Gastrocnemius medialis (tissue), 4 donors: ENCODE measurements at regions not wholly inside any gene's neighbourhood (a gene's known extent, or its start where the extent isn't known, plus 50 kb on each side); places are given as distances from the start of the nearest gene placed in this dataset.

Experiments used
- ATAC-seq, 2 donors: fragments of 150-250 bp; one replicate each; pipeline ENCODE4 v1.9.1; 2016
- DNase-seq, 2 donors: peaks; one replicate each; pipeline ENCODE4 v3.0.0-alpha.2; 2019
- H3K27ac ChIP-seq, 4 donors: fragments of 200-600 bp; sonication (generic); 1 replicate in 1 of 4; 2 replicates in 3 of 4; pipeline ENCODE4 v1.5.1; 2016 to 2018; ENCODE audit warnings: mild to moderate bottlenecking in 2 of 4, moderate library complexity in 1 of 4
- H3K27me3 ChIP-seq, 3 donors: fragments of 200-600 bp; sonication (generic) in 2 of 3; 1 replicate in 1 of 3; 2 replicates in 2 of 3; pipeline versions ENCODE4 v1.5.1 to v1.6.0; 2016 to 2019; ENCODE audit warnings: mild to moderate bottlenecking in 1 of 3, moderate library complexity in 1 of 3
- H3K36me3 ChIP-seq, 2 donors: fragments of 200-600 bp; sonication (generic) in 1 of 2; one replicate each; pipeline ENCODE4 v1.5.1; 2017 to 2018
- H3K4me1 ChIP-seq, 2 donors: fragments of 200-600 bp; sonication (generic) in 1 of 2; one replicate each; pipeline ENCODE4 v1.5.1; 2016 to 2017; ENCODE audit warnings: mild to moderate bottlenecking in 2 of 2
- H3K4me3 ChIP-seq, 4 donors: fragments of 200-600 bp; sonication (generic) in 3 of 4; 1 replicate in 1 of 4; 2 replicates in 3 of 4; pipeline ENCODE4 v1.5.1; 2016 to 2019; ENCODE audit warnings: mild to moderate bottlenecking in 2 of 4
- H3K9me3 ChIP-seq, 3 donors: fragments of 200-600 bp; sonication (generic) in 2 of 3; 1 replicate in 1 of 3; 2 replicates in 2 of 3; pipeline ENCODE4 v1.5.1; 2016 to 2019
- CTCF ChIP-seq, 5 experiments: fragments of 450-650 bp in 3 of 5; fragments of 200-600 bp in 2 of 5; sonication (generic) in 2 of 5; IDR thresholded peaks in 4 of 5; conservative IDR thresholded peaks in 1 of 5; 1 replicate in 4 of 5; 2 replicates in 1 of 5; pipeline ENCODE4 v1.5.1; 2016 to 2019; ENCODE audit warnings: antibody characterized with exemption in 5 of 5, mild to moderate bottlenecking in 3 of 5, moderate library complexity in 3 of 5
- POLR2A ChIP-seq, 2 donors: fragments of 450-650 bp; IDR thresholded peaks; one replicate each; pipeline ENCODE4 v1.6.1; 2017; ENCODE audit warnings: antibody characterized with exemption in 2 of 2, mild to moderate bottlenecking in 2 of 2, moderate library complexity in 2 of 2
- in situ Hi-C, 4 donors: fragments of 200-750 bp; cut with MboI; loops; one replicate each; pipeline versions ENCODE4 v1.15.0 to v1.8.0; 2017; ENCODE audit warnings: low sequenced_read_pairs in 4 of 4
- intact Hi-C: fragments of 100-400 bp; cut with DNase I; formaldehyde crosslinking; loops from one replicate; pipeline ENCODE4 v1.15.1; 2023; ENCODE audit warnings: low total_unique reads

DNA sequence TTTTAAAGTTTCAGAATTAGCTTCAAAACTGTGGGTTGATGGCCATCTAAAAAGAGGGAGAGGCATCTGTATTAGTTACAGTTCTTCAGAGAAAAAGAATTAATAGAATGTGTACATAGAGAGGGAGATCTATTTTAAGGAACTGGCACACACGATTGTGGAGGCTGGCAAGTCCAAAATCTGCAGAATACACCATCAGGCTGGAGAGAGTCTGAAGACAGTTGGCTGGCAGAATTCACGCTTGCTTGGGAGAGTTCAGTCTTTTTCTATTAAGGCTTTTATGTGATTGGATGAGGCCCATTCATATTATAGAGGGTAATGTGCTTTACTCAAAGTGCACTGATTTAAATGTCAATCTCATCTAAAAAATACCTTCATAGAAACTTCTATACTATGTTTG, 135.1 kb upstream of the SORCS1 start:
- TF ChIP-seq CTCF (IDR thresholded peaks at IDR 0.05 in 4 of 5, conservative IDR thresholded peaks at IDR 0.05 in 1 of 5) = no peak
- DNase-seq (no peak), ATAC-seq (no peak)
- in situ Hi-C loops (loop anchor here in 1 of 4 donors (25.0 kb wide), 1 partner anchor 88 kb away; no protein-coding TSS in a partner anchor), intact Hi-C loops (no loop called here)
- H3K4me1 ChIP-seq = no peaks in the 10 kb centered on the region
- no peak overlapping the region for H3K4me3 ChIP-seq
- no peaks in the 10 kb centered on the region for H3K27me3 ChIP-seq
- no peak overlapping the region for H3K27ac ChIP-seq
- H3K36me3 ChIP-seq = no peaks in the 10 kb centered on the region
- H3K9me3 ChIP-seq = no peaks in the 10 kb centered on the region

- no peaks in the 10 kb centered on the region for H3K36me3 ChIP-seq
- H3K4me3 ChIP-seq = no peak overlapping the region
- H3K9me3 ChIP-seq = no peaks in the 10 kb centered on the region
- H3K27ac ChIP-seq = no peak overlapping the region
- intact Hi-C loops = no loop called here
- DNase-seq = no peak
- in situ Hi-C loops = loop anchor here in 1 of 4 donors (25.0 kb wide), 1 partner anchor 103 kb away; no protein-coding TSS in a partner anchor
- ATAC-seq = no peak
- no peak for TF ChIP-seq CTCF (IDR thresholded peaks at IDR 0.05 in 4 of 5, conservative IDR thresholded peaks at IDR 0.05 in 1 of 5)
- TF ChIP-seq POLR2A (IDR thresholded peaks at IDR 0.05) = no peak
- no peaks in the 10 kb centered on the region for H3K27me3 ChIP-seq
- H3K4me1 ChIP-seq = no peaks in the 10 kb centered on the region
These were observed 119.7 kb upstream of the SORCS1 start for GRCh38 chr10:107284187-107284586.

GRCh38 chr10:107280293-107280692, 115.8 kb upstream of the SORCS1 start:
- Histone ChIP-seq H3K36me3 (no peaks in the 10 kb centered on the region), H3K27me3 (no peaks in the 10 kb centered on the region), H3K4me3 (no peak overlapping the region), H3K9me3 (no peaks in the 10 kb centered on the region), H3K27ac (no peak overlapping the region), H3K4me1 (no peaks in the 10 kb centered on the region)
- intact Hi-C loops (no loop called here), in situ Hi-C loops (loop anchor here in 1 of 4 donors (25.0 kb wide), 1 partner anchor 107 kb away; no protein-coding TSS in a partner anchor)
- TF ChIP-seq POLR2A (IDR thresholded peaks at IDR 0.05) = no peak
- TF ChIP-seq CTCF (IDR thresholded peaks at IDR 0.05 in 4 of 5, conservative IDR thresholded peaks at IDR 0.05 in 1 of 5) = no peak
- ATAC-seq (no peak), DNase-seq (no peak)

GRCh38 chr10:107277591-107277990, 113.1 kb upstream of the SORCS1 start:
- TF ChIP-seq POLR2A (IDR thresholded peaks at IDR 0.05) (no peak), CTCF (IDR thresholded peaks at IDR 0.05 in 4 of 5, conservative IDR thresholded peaks at IDR 0.05 in 1 of 5) (no peak)
- Histone ChIP-seq H3K27me3 (no peaks in the 10 kb centered on the region), H3K36me3 (no peaks in the 10 kb centered on the region), H3K27ac (no peak overlapping the region), H3K4me3 (no peak overlapping the region), H3K9me3 (no peaks in the 10 kb centered on the region), H3K4me1 (no peaks in the 10 kb centered on the region)
- DNase-seq (no peak), ATAC-seq (no peak)
- in situ Hi-C loops (loop anchor here in 1 of 4 donors (25.0 kb wide), 1 partner anchor 110 kb away; no protein-coding TSS in a partner anchor), intact Hi-C loops (no loop called here)

DNA sequence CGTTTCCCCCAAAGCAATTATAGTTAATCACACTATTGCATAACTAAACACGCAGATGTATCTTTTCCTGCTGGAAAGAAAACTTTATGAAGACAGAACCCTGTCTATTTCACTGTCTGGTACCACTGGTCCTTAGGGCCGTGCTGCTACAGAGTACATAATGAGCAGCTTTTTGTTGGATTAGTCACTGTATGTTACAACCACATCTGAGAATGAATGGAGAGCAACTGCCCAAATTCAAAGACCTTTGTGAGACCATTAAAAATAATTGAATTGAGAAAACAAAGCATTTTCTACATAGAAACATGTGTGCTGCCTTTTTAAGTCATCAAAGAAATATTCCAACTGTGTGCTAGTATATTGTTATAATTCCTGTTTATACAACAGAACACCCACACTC, 111.3 kb upstream of the SORCS1 start:
- Histone ChIP-seq H3K9me3 (no peaks in the 10 kb centered on the region), H3K4me1 (no peaks in the 10 kb centered on the region), H3K27me3 (no peaks in the 10 kb centered on the region), H3K4me3 (no peak overlapping the region), H3K27ac (no peak overlapping the region), H3K36me3 (no peaks in the 10 kb centered on the region)
- DNase-seq = no peak
- intact Hi-C loops = no loop called here
- ATAC-seq = no peak
- in situ Hi-C loops = loop anchor here in 1 of 4 donors (25.0 kb wide), 1 partner anchor 111 kb away; no protein-coding TSS in a partner anchor
- TF ChIP-seq POLR2A (IDR thresholded peaks at IDR 0.05) (no peak), CTCF (IDR thresholded peaks at IDR 0.05 in 4 of 5, conservative IDR thresholded peaks at IDR 0.05 in 1 of 5) (no peak)
